ENCODE measurements at regions not wholly inside any gene's neighbourhood (a gene's known extent, or its start where the extent isn't known, plus 50 kb on each side); places are given as distances from the start of the nearest gene placed in this dataset.

- no peak for TF ChIP-seq CTCF (IDR thresholded peaks at IDR 0.05; ENCODE audit: low read depth, low read length)
- no peak for DNase-seq (ENCODE audit: extremely low read depth, low read depth)
These were observed 795.3 kb upstream of the PCDH20 start for GRCh38 chr13:62210951-62211350.

- no peak for TF ChIP-seq CTCF (IDR thresholded peaks at IDR 0.05; ENCODE audit: low read depth, low read length)
- DNase-seq (ENCODE audit: extremely low read depth, low read depth): no peak
These were observed 793.9 kb upstream of the PCDH20 start for GRCh38 chr13:62209529-62209928.

- no peak for DNase-seq (ENCODE audit: extremely low read depth, low read depth)
- no peak for TF ChIP-seq CTCF (IDR thresholded peaks at IDR 0.05; ENCODE audit: low read depth, low read length)
These were observed 791.7 kb upstream of the PCDH20 start for GRCh38 chr13:62207388-62207787.

GRCh38 chr13:62206165-62206564 is 790.5 kb upstream of the PCDH20 start:
- DNase-seq (ENCODE audit: extremely low read depth, low read depth): no peak
- TF ChIP-seq CTCF (IDR thresholded peaks at IDR 0.05; ENCODE audit: low read depth, low read length): no peak

GRCh38 chr13:62205273-62205672 is 789.6 kb upstream of the PCDH20 start:
- no peak for DNase-seq (ENCODE audit: extremely low read depth, low read depth)
- TF ChIP-seq CTCF (IDR thresholded peaks at IDR 0.05; ENCODE audit: low read depth, low read length): no peak

GRCh38 chr13:62194371-62194770 is 778.7 kb upstream of the PCDH20 start:
- no peak for TF ChIP-seq CTCF (IDR thresholded peaks at IDR 0.05; ENCODE audit: low read depth, low read length)
- no peak for DNase-seq (ENCODE audit: extremely low read depth, low read depth)

GRCh38 chr13:62193919-62194318 is 778.3 kb upstream of the PCDH20 start:
- TF ChIP-seq CTCF (IDR thresholded peaks at IDR 0.05; ENCODE audit: low read depth, low read length): no peak
- no peak for DNase-seq (ENCODE audit: extremely low read depth, low read depth)

All from AG09319 (cell line).